ENCODE measurements at regions not wholly inside any gene's neighbourhood (a gene's known extent, or its start where the extent isn't known, plus 50 kb on each side); places are given as distances from the start of the nearest gene placed in this dataset.
"Not testable (repeated sequence)": the region's sequence is repeated elsewhere in the genome, so short reads cannot be mapped to it uniquely, and the experiment has no call there.

DNA sequence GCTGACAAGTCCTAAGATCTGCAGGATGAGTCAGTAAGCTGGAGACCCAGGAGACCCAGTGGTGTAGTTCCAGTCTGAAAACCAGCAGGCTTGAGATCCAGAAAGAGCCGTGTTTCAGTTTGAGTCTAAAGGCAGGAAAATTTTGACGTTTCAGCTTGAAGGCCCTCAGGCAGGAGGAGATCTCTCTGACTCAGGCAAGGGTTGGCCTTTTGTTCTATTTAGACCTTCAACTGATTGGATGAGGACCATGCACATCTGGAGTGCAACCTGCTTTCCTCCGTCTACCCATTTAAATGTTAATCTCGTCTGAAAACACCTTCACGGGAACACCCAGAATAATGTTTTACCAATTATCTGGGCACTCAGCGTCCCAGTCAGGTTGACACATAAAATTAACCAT, 69.5 kb downstream of the NPIPA7 start:
- DNase-seq (ENCODE audit: low read depth, low spot score); in situ Hi-C loops (cut with HindIII; ENCODE audit: low sequenced_read_pairs); H3K4me3 ChIP-seq (ENCODE audit: low read depth, low read length): not testable (repeated sequence)

DNA sequence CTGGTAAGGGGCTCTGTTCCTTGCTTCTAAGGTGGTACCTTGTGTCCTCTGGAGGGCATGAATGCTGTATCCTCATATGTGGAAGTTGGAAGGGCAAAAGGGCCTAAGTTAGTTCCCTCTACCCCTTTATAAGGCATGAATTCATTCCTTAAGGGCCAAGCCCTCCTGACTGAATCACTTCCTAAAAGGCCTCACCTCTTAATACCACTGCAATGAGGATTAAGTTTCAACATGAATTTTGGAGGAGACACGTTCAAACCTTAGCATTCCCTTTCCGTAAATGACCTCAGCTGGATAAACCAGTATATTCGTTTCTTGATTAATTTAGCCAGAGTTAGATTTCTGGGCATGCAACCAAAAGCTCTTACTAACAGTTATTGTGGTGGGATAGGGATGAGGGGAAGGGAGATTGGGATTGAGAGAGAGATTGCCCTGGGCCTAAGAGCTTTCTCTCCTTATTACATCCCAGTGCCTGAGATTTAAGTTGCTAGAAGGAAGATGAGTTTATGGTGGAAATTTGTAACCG, 70.8 kb downstream of the NPIPA7 start:
- in situ Hi-C loops (cut with HindIII; ENCODE audit: low sequenced_read_pairs); DNase-seq (ENCODE audit: low read depth, low spot score): not testable (repeated sequence)

DNA sequence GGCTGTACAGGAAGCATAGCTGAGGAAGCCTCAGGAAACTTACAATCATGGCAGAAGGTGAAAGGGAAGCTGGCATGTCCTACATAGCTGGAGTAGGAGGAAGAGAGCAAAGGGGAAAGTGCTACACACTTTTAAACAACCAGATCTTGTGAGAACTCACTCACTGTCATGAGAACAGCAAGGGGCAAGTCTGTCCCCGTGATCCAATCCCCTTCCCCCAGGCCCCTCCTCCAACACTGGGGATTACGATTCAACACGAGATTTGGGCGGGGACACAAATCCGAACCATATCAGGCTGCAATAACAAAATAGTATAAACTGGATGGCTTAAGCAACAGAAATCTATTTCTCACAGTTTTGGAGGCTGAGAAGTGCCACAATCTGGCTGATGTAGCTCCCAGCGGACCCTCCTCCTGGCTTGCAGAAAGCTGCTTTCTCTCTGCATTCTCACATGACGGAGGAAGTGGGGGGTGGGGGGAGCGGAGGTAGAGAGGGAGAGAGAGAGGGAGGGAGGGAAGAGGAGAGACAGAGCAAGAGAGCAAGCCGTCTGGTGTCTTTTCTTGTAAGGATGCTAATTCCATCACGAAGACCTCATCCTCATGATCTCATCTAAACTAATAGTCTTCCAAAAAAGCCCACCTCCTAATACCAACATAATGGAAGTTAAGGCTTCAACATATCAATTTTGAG, 72.9 kb downstream of the NPIPA7 start:
- H3K4me3 ChIP-seq (ENCODE audit: low read depth, low read length); in situ Hi-C loops (cut with HindIII; ENCODE audit: low sequenced_read_pairs); DNase-seq (ENCODE audit: low read depth, low spot score): not testable (repeated sequence)

More for the DNA sequence above, 70.8 kb downstream of the NPIPA7 start:
- not testable (repeated sequence) for H3K4me3 ChIP-seq (ENCODE audit: low read depth, low read length)

GRCh38 chr16:16458579-16458978, 79.6 kb downstream of the NPIPA7 start:
- DNase-seq (ENCODE audit: low read depth, low spot score); in situ Hi-C loops (cut with HindIII; ENCODE audit: low sequenced_read_pairs); H3K4me3 ChIP-seq (ENCODE audit: low read depth, low read length): not testable (repeated sequence)

- DNase-seq (ENCODE audit: low read depth, low spot score); H3K4me3 ChIP-seq (ENCODE audit: low read depth, low read length); in situ Hi-C loops (cut with HindIII; ENCODE audit: low sequenced_read_pairs): not testable (repeated sequence)
Observed at GRCh38 chr16:16463792-16464191, 84.9 kb downstream of the NPIPA7 start.

DNA sequence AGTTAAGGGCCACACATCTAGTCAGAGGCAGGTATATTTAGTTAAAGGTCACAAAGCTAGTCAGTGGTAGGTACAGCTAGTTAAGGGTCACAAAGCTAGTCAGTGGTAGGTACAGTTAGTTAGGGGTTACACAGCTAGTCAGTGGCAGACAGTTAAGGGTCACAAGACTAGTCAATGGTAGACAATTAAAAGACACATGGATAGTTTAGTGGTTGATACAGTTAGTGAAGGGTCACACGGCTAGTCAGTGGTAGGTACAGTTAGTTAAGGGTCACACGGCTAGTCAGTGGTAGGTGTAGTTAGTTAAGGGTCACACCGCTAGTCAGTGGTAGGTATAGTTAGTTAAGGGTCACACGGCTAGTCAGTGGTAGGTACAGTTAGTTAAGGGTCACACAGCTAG, 110.0 kb downstream of the NPIPA7 start:
- DNase-seq (ENCODE audit: low read depth, low spot score); H3K4me3 ChIP-seq (ENCODE audit: low read depth, low read length); in situ Hi-C loops (cut with HindIII; ENCODE audit: low sequenced_read_pairs): not testable (repeated sequence)

DNA sequence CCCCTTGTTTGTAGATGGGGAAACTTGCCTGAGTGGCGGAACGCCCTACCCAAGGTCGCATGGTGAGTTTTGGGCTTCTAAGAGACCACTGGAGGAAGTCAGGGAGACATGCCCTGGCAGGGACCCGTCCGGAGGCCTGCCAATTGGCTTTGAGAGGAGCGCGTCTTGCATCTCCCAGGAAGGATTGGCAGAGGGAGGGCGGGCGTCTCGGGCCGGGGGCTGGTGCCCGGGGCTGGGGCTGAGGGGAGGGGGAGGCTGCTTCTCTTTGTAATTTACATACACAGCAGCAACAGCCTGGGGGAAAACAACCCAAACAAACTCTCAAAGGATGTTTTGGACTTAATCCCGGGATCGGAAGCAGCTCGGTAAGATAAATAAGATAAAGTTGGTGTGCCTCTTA, 110.5 kb downstream of the NPIPA7 start:
- H3K4me3 ChIP-seq (ENCODE audit: low read depth, low read length); in situ Hi-C loops (cut with HindIII; ENCODE audit: low sequenced_read_pairs): not testable (repeated sequence)

GRCh38 chr16:16494114-16494513, 115.2 kb downstream of the NPIPA7 start:
- H3K4me3 ChIP-seq (ENCODE audit: low read depth, low read length); in situ Hi-C loops (cut with HindIII; ENCODE audit: low sequenced_read_pairs); DNase-seq (ENCODE audit: low read depth, low spot score): not testable (repeated sequence)

More for the DNA sequence above, 110.5 kb downstream of the NPIPA7 start:
- not testable (repeated sequence) for DNase-seq (ENCODE audit: low read depth, low spot score)

DNA sequence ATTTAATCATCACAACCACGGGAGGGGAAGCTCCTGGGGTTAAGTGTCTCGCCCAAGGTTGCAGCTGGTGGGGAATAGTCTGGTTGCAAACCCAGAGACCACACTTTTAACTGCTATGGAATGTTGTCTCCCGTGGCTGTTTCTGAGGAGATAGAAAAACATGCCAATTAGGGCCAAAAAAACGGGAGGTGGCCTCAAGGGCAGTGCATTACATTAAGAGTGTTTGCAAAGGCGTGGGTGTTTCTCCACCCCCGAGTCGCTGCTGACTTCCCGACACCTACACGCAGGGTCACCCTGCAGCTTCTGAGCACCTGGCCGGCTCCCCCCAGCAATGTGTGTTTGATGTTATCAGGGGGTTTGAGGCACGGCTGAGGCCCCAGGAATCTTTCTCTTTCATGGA, 116.1 kb downstream of the NPIPA7 start:
- in situ Hi-C loops (cut with HindIII; ENCODE audit: low sequenced_read_pairs); DNase-seq (ENCODE audit: low read depth, low spot score); H3K4me3 ChIP-seq (ENCODE audit: low read depth, low read length): not testable (repeated sequence)

DNA sequence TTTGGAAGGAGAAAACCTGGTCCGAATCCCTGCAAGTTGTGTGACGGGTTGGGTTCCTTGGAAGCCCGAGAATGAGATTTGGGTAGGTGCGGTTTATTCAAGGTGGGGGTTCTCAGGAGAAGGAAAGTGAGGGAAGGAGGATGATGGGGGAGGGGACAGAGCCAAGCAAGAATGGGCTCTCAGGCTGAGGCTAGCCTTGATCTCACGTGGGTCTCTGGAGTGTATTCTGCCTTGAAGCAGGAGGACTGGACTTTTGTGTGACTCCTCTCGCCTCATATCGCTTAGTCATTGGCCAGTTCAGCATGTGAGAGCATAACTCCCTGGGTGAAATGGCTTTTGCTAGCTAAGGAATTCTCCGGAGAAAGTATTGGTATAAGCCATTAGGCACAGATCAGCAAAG, 120.9 kb downstream of the NPIPA7 start:
- in situ Hi-C loops (cut with HindIII; ENCODE audit: low sequenced_read_pairs); DNase-seq (ENCODE audit: low read depth, low spot score): not testable (repeated sequence)

GRCh38 chr16:16507041-16507440, 128.1 kb downstream of the NPIPA7 start:
- H3K4me3 ChIP-seq (ENCODE audit: low read depth, low read length); DNase-seq (ENCODE audit: low read depth, low spot score); in situ Hi-C loops (cut with HindIII; ENCODE audit: low sequenced_read_pairs): not testable (repeated sequence)

More for the DNA sequence above, 120.9 kb downstream of the NPIPA7 start:
- not testable (repeated sequence) for H3K4me3 ChIP-seq (ENCODE audit: low read depth, low read length)

DNA sequence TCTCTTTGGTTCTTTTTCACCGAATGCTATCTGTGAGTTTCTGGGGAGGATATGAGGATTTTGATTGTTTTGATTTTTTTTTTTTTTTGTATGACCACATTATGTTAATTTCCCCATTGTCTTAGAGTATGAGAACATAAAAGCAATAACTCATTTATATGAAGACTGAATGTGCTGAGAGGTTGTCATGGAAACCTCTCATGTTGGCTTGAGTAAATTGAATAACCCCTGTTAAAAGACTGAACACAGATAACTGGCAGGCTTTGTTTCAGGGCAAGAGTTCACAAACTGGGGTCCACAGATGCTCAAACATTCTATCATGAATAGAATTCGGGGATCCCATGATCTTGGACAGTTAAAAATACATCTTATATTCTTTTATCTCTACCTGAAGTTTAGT, 129.4 kb downstream of the NPIPA7 start:
- in situ Hi-C loops (cut with HindIII; ENCODE audit: low sequenced_read_pairs); DNase-seq (ENCODE audit: low read depth, low spot score); H3K4me3 ChIP-seq (ENCODE audit: low read depth, low read length): not testable (repeated sequence)

DNA sequence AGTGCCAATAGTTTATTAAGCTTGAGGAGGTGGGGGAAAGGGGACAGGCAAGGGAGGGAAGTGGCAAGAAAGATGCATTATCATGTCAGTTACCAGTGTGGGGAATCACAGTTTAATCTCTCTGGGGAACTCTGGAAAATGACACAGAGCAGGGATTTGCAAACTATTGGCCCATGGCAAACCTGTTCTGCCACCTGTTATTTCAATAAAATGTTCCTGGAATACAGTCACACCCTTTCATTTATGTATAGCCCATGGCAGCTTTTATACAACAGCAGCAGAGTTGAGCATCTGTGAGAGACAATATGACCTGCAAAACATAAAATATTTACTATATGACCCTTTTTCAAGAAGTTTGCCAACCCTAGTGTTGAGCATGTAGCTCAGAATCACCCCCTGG, 140.5 kb downstream of the NPIPA7 start:
- DNase-seq (ENCODE audit: low read depth, low spot score); H3K4me3 ChIP-seq (ENCODE audit: low read depth, low read length); in situ Hi-C loops (cut with HindIII; ENCODE audit: low sequenced_read_pairs): not testable (repeated sequence)

- H3K4me3 ChIP-seq (ENCODE audit: low read depth, low read length); DNase-seq (ENCODE audit: low read depth, low spot score); in situ Hi-C loops (cut with HindIII; ENCODE audit: low sequenced_read_pairs): not testable (repeated sequence)
Observed at GRCh38 chr16:16521239-16522002, 142.5 kb downstream of the NPIPA7 start.

- in situ Hi-C loops (cut with HindIII; ENCODE audit: low sequenced_read_pairs); DNase-seq (ENCODE audit: low read depth, low spot score); H3K4me3 ChIP-seq (ENCODE audit: low read depth, low read length): not testable (repeated sequence)
Observed at GRCh38 chr16:16526998-16527397, 148.1 kb downstream of the NPIPA7 start.

GRCh38 chr16:16530744-16531143, 151.8 kb downstream of the NPIPA7 start:
- DNase-seq (ENCODE audit: low read depth, low spot score); in situ Hi-C loops (cut with HindIII; ENCODE audit: low sequenced_read_pairs): not testable (repeated sequence)

DNA sequence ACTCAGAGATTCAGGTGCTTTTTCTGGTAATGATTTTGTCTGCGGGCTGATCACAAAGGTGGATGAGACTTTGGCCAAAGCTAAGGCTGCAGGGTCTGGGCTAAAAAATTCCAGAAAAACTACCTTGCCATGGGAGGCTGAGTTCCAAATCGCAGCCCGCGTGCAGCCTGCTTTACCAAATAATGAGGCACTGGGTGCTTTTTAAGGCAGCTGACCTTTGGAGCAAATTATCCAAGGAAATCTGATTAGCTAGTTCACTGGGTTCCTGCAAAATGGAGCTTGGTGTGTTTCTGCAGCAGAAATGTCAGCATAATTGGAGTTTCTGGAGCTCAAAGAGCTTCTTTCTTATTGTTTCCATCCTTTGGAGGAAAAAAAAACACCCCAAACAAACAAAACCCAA, 156.6 kb downstream of the NPIPA7 start:
- DNase-seq (ENCODE audit: low read depth, low spot score); H3K4me3 ChIP-seq (ENCODE audit: low read depth, low read length); in situ Hi-C loops (cut with HindIII; ENCODE audit: low sequenced_read_pairs): not testable (repeated sequence)

More at GRCh38 chr16:16530744-16531143, 151.8 kb downstream of the NPIPA7 start:
- not testable (repeated sequence) for H3K4me3 ChIP-seq (ENCODE audit: low read depth, low read length)

DNA sequence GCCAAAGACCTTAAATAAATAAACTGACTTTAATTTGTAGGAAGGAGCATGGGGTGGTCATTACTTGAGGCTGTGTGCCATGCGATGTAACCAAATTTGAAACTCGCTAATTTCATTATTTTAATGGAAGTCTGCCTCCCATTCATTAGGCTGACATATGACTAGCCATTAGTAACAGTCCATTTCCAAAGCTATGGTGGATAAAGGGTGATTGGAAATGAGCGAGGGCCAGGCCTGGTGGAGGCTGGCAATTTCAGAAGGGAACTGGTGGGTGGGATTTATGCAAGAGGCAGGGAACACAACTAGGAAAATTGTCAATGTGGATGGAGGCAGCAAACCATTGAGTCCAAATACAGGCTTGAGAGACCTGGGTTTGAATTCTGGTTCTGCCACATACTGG, 157.2 kb downstream of the NPIPA7 start:
- in situ Hi-C loops (cut with HindIII; ENCODE audit: low sequenced_read_pairs), result not testable (repeated sequence)

More for the DNA sequence above, 157.2 kb downstream of the NPIPA7 start:
- DNase-seq (ENCODE audit: low read depth, low spot score); H3K4me3 ChIP-seq (ENCODE audit: low read depth, low read length): not testable (repeated sequence)

Measured in astrocyte of the spinal cord (primary cell).